Liver (tissue), 8 donors: ENCODE measurements at regions not wholly inside any gene's neighbourhood (a gene's known extent, or its start where the extent isn't known, plus 50 kb on each side); places are given as distances from the start of the nearest gene placed in this dataset.

ENCODE experiments used
- DNase-seq: peaks from one replicate; pipeline ENCODE4 v3.0.0-alpha.2; 2017; ENCODE audit warnings: low spot score
- H3K27ac ChIP-seq, 2 donors: one replicate each; pipeline ENCODE4 v1.7.0; 2013; ENCODE audit warnings: inconsistent platforms in 2 of 2, low read length in 2 of 2, control low read depth in 1 of 2, low read depth in 1 of 2, mild to moderate bottlenecking in 1 of 2
- H3K27me3 ChIP-seq, 4 donors: one replicate each; pipeline versions ENCODE4 v1.6.1 to v1.7.0; 2013; ENCODE audit warnings: low read length in 3 of 4, inconsistent platforms in 1 of 4, mild to moderate bottlenecking in 1 of 4, moderate library complexity in 1 of 4; ENCODE audit not compliant: control insufficient read depth in 4 of 4, insufficient read depth in 4 of 4
- H3K36me3 ChIP-seq, 4 donors: one replicate each; pipeline versions ENCODE4 v1.6.1 to v1.7.0; 2013; ENCODE audit warnings: low read length in 3 of 4, mild to moderate bottlenecking in 3 of 4, low read depth in 1 of 4, moderate library complexity in 1 of 4; ENCODE audit not compliant: control insufficient read depth in 4 of 4, insufficient read depth in 3 of 4
- H3K4me1 ChIP-seq, 4 donors: one replicate each; pipeline versions ENCODE4 v1.6.1 to v1.7.0; 2013; ENCODE audit warnings: low read length in 3 of 4, mild to moderate bottlenecking in 3 of 4, moderate library complexity in 1 of 4; ENCODE audit not compliant: control insufficient read depth in 4 of 4, insufficient read depth in 4 of 4
- H3K4me3 ChIP-seq, 3 donors: one replicate each; pipeline versions ENCODE4 v1.6.1 to v1.7.0; 2013; ENCODE audit warnings: low read length in 3 of 3, control low read depth in 1 of 3, low read depth in 1 of 3, mild to moderate bottlenecking in 1 of 3
- H3K9ac ChIP-seq, 2 donors: one replicate each; pipeline ENCODE4 v1.7.0; 2013; ENCODE audit warnings: low read length in 2 of 2, mild to moderate bottlenecking in 2 of 2, moderate library complexity in 2 of 2, control low read depth in 1 of 2, low read depth in 1 of 2
- H3K9me3 ChIP-seq, 4 donors: one replicate each; pipeline versions ENCODE4 v1.6.1 to v1.7.0; 2013; ENCODE audit warnings: low read length in 3 of 4; ENCODE audit not compliant: control insufficient read depth in 4 of 4
- EGR1 ChIP-seq, 2 donors: IDR thresholded peaks; 2 replicates each; pipeline ENCODE4 v1.6.1; 2016 to 2018; ENCODE audit warnings: antibody characterized with exemption in 2 of 2, low read depth in 2 of 2
- FOXA1 ChIP-seq: IDR thresholded peaks from 2 replicates; pipeline ENCODE4 v1.6.1; 2016; ENCODE audit warnings: antibody characterized with exemption
- FOXA2 ChIP-seq: IDR thresholded peaks from 2 replicates; pipeline ENCODE4 v1.6.1; 2016; ENCODE audit warnings: antibody characterized with exemption
- GABPA ChIP-seq, 2 donors: IDR thresholded peaks in 1 of 2; conservative IDR thresholded peaks in 1 of 2; 2 replicates each; pipeline ENCODE4 v1.6.1; 2016; ENCODE audit warnings: antibody characterized with exemption in 2 of 2, mild to moderate bottlenecking in 1 of 2, moderate library complexity in 1 of 2
- HNF4A ChIP-seq, 2 donors: conservative IDR thresholded peaks; 2 replicates each; pipeline ENCODE4 v1.6.1; 2016; ENCODE audit warnings: antibody characterized with exemption in 2 of 2, mild to moderate bottlenecking in 2 of 2
- HNF4G ChIP-seq: IDR thresholded peaks from 2 replicates; pipeline ENCODE4 v1.6.1; 2016; ENCODE audit warnings: antibody characterized with exemption
- JUND ChIP-seq, 2 donors: IDR thresholded peaks; 2 replicates each; pipeline ENCODE4 v1.6.1; 2016; ENCODE audit warnings: antibody characterized with exemption in 2 of 2
- NR2F2 ChIP-seq: IDR thresholded peaks from 2 replicates; pipeline ENCODE4 v1.6.1; 2016; ENCODE audit warnings: antibody characterized with exemption
- RAD21 ChIP-seq, 2 donors: IDR thresholded peaks; 2 replicates each; pipeline ENCODE4 v1.6.1; 2016; ENCODE audit warnings: antibody characterized with exemption in 2 of 2, mild to moderate bottlenecking in 2 of 2
- RXRA ChIP-seq, 2 donors: IDR thresholded peaks; 2 replicates each; pipeline ENCODE4 v1.6.1; 2017 to 2018; ENCODE audit warnings: antibody characterized with exemption in 2 of 2, mild to moderate bottlenecking in 1 of 2
- SP1 ChIP-seq: IDR thresholded peaks from 2 replicates; pipeline ENCODE4 v1.6.1; 2018; ENCODE audit warnings: antibody characterized with exemption, mild to moderate bottlenecking
- TAF1 ChIP-seq: conservative IDR thresholded peaks from 2 replicates; pipeline ENCODE4 v1.6.1; 2016; ENCODE audit warnings: antibody characterized with exemption, mild to moderate bottlenecking
- YY1 ChIP-seq: IDR thresholded peaks from 2 replicates; pipeline ENCODE4 v1.6.1; 2016; ENCODE audit warnings: antibody characterized with exemption, mild to moderate bottlenecking
- whole genome bisulfite sequencing: extraction: QIAGEN DNeasy Blood & Tissue Kit; methylation state at CpG from one replicate; pipeline ENCODE4 v1.1.7; 2013; 5-methylcytosine and 5-hydroxymethylcytosine counted together
- TF ChIP-seq, protein P1 (sequence below): IDR thresholded peaks from 2 replicates; pipeline ENCODE4 v1.6.1; 2016; ENCODE audit warnings: antibody characterized with exemption, mild to moderate bottlenecking
- TF ChIP-seq, protein P2 (sequence below): IDR thresholded peaks from 2 replicates; pipeline ENCODE4 v1.6.1; 2016; ENCODE audit warnings: antibody characterized with exemption
- TF ChIP-seq, protein P3 (sequence below): IDR thresholded peaks from 2 replicates; pipeline ENCODE4 v1.6.1; 2016; ENCODE audit warnings: antibody characterized with exemption
- TF ChIP-seq, protein P4 (sequence below): fragments of 150-350 bp; IDR thresholded peaks from 2 replicates; pipeline ENCODE4 v1.5.1; 2017; ENCODE audit warnings: improper control_type of control experiment, low read depth, low read length; ENCODE audit not compliant: missing input control
- TF ChIP-seq, protein P5 (sequence below): IDR thresholded peaks from 2 replicates; pipeline ENCODE4 v1.6.1; 2016; ENCODE audit warnings: antibody characterized with exemption
- donor health status: healthy.
- donor health status: healthy.
- donor health status: healthy.
- donor health status: healthy.
- donor health status: healthy.

DNA sequence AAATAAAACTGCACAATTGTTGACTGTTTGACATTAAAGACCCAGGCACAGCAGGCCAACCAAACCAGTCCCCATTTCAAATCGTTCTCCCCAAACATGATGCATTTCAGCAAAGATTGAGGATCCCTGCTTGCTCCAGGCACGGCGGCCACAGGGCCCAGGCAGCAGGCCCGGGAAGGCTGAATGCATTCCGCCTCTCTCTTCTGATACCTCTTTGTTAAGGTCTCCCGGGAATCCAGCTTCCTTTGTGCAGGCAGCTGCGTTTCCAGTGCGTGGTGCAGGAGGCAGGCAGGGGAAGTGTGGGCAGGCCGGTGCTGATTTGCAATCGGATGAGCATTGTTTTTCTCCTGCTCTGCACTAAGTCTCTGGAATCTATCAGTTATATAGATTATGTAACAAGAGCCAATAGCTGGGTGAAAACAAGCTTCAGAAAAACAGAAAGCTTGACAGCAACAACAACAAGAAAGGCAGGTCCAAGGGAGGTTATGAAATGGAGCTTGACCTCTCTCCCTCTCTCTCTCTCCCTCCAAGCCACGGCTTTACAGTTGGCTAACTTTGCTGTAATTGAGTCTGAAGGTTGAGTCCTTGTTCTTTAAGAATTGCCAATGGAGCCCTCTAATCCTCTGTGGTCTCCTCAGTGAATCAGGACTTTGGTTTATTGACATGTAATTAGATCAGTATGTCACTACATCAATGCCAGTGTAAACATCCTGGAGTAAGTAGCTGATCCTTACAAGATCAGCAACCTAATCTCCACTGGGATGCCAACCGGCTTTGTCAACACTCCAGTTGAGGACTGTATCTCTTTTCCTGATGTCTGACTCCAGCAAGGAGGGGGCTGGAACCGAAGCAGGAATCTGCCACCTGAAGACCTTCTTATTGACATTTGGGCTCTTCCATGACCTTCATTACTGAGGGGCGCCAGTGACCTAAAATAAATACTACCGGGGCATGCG lies 338.0 kb downstream of the TEX29 start:
- WGBS, result 66% methylated on average over 16 of the region's 16 CpGs
- Histone ChIP-seq H3K27me3 (peaks cover 0 to 2% (median 0%) of the 10 kb centered on the region in 4 donors), H3K9me3 (no peaks in the 10 kb centered on the region), H3K27ac (no peak overlapping the region), H3K9ac (no peak overlapping the region), H3K4me1 (peaks cover 0 to 7% (median under 1%) of the 10 kb centered on the region in 4 donors), H3K36me3 (no peaks in the 10 kb centered on the region), H3K4me3 (no peak overlapping the region)
- TF ChIP-seq FOXA2 (no peak), GABPA (IDR thresholded peaks at IDR 0.05 in 1 of 2, conservative IDR thresholded peaks at IDR 0.05 in 1 of 2) (no peak), RXRA (IDR thresholded peaks at IDR 0.05) (no peak), JUND (IDR thresholded peaks at IDR 0.05) (no peak), TAF1 (no peak), RAD21 (IDR thresholded peaks at IDR 0.05) (no peak), HNF4G (no peak), YY1 (no peak), EGR1 (IDR thresholded peaks at IDR 0.05; ENCODE audit: low read depth in 2 of 2) (no peak), HNF4A (conservative IDR thresholded peaks at IDR 0.05) (no peak)
- TF ChIP-seq, protein P1, sequence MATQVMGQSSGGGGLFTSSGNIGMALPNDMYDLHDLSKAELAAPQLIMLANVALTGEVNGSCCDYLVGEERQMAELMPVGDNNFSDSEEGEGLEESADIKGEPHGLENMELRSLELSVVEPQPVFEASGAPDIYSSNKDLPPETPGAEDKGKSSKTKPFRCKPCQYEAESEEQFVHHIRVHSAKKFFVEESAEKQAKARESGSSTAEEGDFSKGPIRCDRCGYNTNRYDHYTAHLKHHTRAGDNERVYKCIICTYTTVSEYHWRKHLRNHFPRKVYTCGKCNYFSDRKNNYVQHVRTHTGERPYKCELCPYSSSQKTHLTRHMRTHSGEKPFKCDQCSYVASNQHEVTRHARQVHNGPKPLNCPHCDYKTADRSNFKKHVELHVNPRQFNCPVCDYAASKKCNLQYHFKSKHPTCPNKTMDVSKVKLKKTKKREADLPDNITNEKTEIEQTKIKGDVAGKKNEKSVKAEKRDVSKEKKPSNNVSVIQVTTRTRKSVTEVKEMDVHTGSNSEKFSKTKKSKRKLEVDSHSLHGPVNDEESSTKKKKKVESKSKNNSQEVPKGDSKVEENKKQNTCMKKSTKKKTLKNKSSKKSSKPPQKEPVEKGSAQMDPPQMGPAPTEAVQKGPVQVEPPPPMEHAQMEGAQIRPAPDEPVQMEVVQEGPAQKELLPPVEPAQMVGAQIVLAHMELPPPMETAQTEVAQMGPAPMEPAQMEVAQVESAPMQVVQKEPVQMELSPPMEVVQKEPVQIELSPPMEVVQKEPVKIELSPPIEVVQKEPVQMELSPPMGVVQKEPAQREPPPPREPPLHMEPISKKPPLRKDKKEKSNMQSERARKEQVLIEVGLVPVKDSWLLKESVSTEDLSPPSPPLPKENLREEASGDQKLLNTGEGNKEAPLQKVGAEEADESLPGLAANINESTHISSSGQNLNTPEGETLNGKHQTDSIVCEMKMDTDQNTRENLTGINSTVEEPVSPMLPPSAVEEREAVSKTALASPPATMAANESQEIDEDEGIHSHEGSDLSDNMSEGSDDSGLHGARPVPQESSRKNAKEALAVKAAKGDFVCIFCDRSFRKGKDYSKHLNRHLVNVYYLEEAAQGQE, result no peak
- no peak for DNase-seq

DNA sequence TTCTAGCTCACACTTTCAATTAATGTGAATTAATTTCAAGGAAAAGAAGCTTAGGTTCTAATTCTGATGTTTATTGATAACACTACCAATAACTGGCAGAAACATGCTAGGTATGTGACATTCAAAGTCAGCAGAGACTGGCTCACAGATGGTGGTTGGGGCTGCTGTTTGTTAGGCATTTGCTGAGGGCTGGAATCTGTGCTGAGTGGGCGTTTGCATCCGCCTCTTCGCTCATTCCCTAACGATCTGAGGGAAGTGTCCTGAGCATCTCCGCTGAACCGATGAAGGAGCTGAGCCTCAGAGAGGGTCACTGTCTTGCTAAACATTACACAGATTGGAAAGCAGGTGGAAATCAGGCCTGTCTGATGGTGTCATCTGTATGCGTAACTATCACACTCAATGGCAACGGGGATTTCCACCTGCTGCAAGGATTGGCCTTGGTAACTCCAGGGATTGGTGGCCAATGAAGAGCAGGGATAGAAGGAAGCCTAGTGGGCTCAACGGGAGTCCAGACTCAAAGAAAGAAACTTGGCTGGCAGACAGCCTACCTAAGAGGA lies 338.9 kb downstream of the TEX29 start:
- DNase-seq, result no peak
- Histone ChIP-seq H3K36me3 (no peaks in the 10 kb centered on the region), H3K4me3 (no peak overlapping the region), H3K9me3 (no peaks in the 10 kb centered on the region), H3K27ac (no peak overlapping the region), H3K9ac (no peak overlapping the region), H3K27me3 (peaks cover 0 to 1% (median 0%) of the 10 kb centered on the region in 4 donors), H3K4me1 (peaks cover 0 to 7% (median under 1%) of the 10 kb centered on the region in 4 donors)
- TF ChIP-seq, protein P2, sequence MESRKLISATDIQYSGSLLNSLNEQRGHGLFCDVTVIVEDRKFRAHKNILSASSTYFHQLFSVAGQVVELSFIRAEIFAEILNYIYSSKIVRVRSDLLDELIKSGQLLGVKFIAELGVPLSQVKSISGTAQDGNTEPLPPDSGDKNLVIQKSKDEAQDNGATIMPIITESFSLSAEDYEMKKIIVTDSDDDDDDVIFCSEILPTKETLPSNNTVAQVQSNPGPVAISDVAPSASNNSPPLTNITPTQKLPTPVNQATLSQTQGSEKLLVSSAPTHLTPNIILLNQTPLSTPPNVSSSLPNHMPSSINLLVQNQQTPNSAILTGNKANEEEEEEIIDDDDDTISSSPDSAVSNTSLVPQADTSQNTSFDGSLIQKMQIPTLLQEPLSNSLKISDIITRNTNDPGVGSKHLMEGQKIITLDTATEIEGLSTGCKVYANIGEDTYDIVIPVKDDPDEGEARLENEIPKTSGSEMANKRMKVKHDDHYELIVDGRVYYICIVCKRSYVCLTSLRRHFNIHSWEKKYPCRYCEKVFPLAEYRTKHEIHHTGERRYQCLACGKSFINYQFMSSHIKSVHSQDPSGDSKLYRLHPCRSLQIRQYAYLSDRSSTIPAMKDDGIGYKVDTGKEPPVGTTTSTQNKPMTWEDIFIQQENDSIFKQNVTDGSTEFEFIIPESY, result no peak
- TF ChIP-seq FOXA2 (no peak), RAD21 (IDR thresholded peaks at IDR 0.05) (no peak), HNF4A (conservative IDR thresholded peaks at IDR 0.05) (no peak), NR2F2 (no peak), FOXA1 (no peak), YY1 (no peak), RXRA (IDR thresholded peaks at IDR 0.05) (no peak), TAF1 (no peak), EGR1 (IDR thresholded peaks at IDR 0.05; ENCODE audit: low read depth in 2 of 2) (no peak), HNF4G (no peak), JUND (IDR thresholded peaks at IDR 0.05) (no peak), GABPA (IDR thresholded peaks at IDR 0.05 in 1 of 2, conservative IDR thresholded peaks at IDR 0.05 in 1 of 2) (no peak), SP1 (no peak)
- TF ChIP-seq, protein P3, sequence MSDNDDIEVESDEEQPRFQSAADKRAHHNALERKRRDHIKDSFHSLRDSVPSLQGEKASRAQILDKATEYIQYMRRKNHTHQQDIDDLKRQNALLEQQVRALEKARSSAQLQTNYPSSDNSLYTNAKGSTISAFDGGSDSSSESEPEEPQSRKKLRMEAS, result no peak
- TF ChIP-seq, protein P4, sequence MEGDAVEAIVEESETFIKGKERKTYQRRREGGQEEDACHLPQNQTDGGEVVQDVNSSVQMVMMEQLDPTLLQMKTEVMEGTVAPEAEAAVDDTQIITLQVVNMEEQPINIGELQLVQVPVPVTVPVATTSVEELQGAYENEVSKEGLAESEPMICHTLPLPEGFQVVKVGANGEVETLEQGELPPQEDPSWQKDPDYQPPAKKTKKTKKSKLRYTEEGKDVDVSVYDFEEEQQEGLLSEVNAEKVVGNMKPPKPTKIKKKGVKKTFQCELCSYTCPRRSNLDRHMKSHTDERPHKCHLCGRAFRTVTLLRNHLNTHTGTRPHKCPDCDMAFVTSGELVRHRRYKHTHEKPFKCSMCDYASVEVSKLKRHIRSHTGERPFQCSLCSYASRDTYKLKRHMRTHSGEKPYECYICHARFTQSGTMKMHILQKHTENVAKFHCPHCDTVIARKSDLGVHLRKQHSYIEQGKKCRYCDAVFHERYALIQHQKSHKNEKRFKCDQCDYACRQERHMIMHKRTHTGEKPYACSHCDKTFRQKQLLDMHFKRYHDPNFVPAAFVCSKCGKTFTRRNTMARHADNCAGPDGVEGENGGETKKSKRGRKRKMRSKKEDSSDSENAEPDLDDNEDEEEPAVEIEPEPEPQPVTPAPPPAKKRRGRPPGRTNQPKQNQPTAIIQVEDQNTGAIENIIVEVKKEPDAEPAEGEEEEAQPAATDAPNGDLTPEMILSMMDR, result no peak
- TF ChIP-seq, protein P5, sequence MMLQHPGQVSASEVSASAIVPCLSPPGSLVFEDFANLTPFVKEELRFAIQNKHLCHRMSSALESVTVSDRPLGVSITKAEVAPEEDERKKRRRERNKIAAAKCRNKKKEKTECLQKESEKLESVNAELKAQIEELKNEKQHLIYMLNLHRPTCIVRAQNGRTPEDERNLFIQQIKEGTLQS, result no peak
- TF ChIP-seq, protein P1, result no peak
- 82% methylated on average over 9 of the region's 9 CpGs for WGBS
